CD8-positive, alpha-beta memory T cell (primary cell): ENCODE measurements at regions not wholly inside any gene's neighbourhood (a gene's known extent, or its start where the extent isn't known, plus 50 kb on each side); places are given as distances from the start of the nearest gene placed in this dataset.
"Not testable (repeated sequence)": the region's sequence is repeated elsewhere in the genome, so short reads cannot be mapped to it uniquely, and the experiment has no call there.

ENCODE experiments used
- CTCF ChIA-PET: fragments of 350-600 bp; sonication (Branson Sonifier 250); formaldehyde crosslinking; loops from one replicate; lab custom pipeline; 2021; ENCODE audit warnings: antibody characterized with exemption; lab: Charles Lee
- POLR2A ChIA-PET: fragments of 350-600 bp; sonication (Branson Sonifier 250); formaldehyde crosslinking; loops from one replicate; lab custom pipeline; 2021; ENCODE audit warnings: antibody characterized with exemption; lab: Charles Lee
- DNase-seq, 5 donors: peaks; one replicate each; pipeline versions ENCODE4 v3.0.0 to v3.0.0-alpha.2; 2020 to 2022; ENCODE audit warnings: mixed read lengths in 1 of 5
- H3K27ac ChIP-seq: one replicate; pipeline ENCODE4 v1.7.0; 2013; ENCODE audit warnings: low read depth, mild to moderate bottlenecking, low read length, moderate library complexity
- H3K27me3 ChIP-seq: 2 replicates; pipeline ENCODE4 v1.7.0; 2013; ENCODE audit warnings: low read length, mild to moderate bottlenecking; ENCODE audit not compliant: insufficient read depth, poor library complexity, severe bottlenecking
- H3K36me3 ChIP-seq: 2 replicates; pipeline ENCODE4 v1.7.0; 2013; ENCODE audit warnings: mild to moderate bottlenecking, low read length, moderate library complexity; ENCODE audit not compliant: insufficient read depth
- H3K4me1 ChIP-seq: 2 replicates; pipeline ENCODE4 v1.7.0; 2013; ENCODE audit warnings: mild to moderate bottlenecking, low read length, moderate library complexity; ENCODE audit not compliant: insufficient read depth
- H3K4me3 ChIP-seq: 2 replicates; pipeline ENCODE4 v1.7.0; 2013; ENCODE audit warnings: mild to moderate bottlenecking, low read length
- H3K9me3 ChIP-seq: 2 replicates; pipeline ENCODE4 v1.7.0; 2013; ENCODE audit warnings: mild to moderate bottlenecking, low read length
- H3K27ac Mint-ChIP-seq, 8 donors: one replicate each; pipeline ENCODE4 v1.8.0; 2020 to 2021; ENCODE audit warnings: mixed read lengths in 8 of 8, mild to moderate bottlenecking in 6 of 8, inconsistent platforms in 3 of 8, moderate library complexity in 3 of 8
- H3K27me3 Mint-ChIP-seq, 2 donors: one replicate each; pipeline ENCODE4 v1.8.0; 2020 to 2021; ENCODE audit warnings: mixed read lengths in 2 of 2, mild to moderate bottlenecking in 1 of 2, moderate library complexity in 1 of 2
- H3K36me3 Mint-ChIP-seq, 3 donors: one replicate each; pipeline ENCODE4 v1.8.0; 2020 to 2021; ENCODE audit warnings: mixed read lengths in 3 of 3, inconsistent platforms in 1 of 3, mild to moderate bottlenecking in 1 of 3
- H3K4me1 Mint-ChIP-seq, 3 donors: one replicate each; pipeline ENCODE4 v1.8.0; 2020 to 2021; ENCODE audit warnings: mixed read lengths in 3 of 3, inconsistent platforms in 1 of 3, mild to moderate bottlenecking in 1 of 3
- H3K4me3 Mint-ChIP-seq, 7 donors: one replicate each; pipeline ENCODE4 v1.8.0; 2020 to 2021; ENCODE audit warnings: mixed read lengths in 7 of 7, mild to moderate bottlenecking in 6 of 7, moderate library complexity in 4 of 7, inconsistent platforms in 2 of 7
- H3K9me3 Mint-ChIP-seq, 5 donors: one replicate each; pipeline ENCODE4 v1.8.0; 2020 to 2022; ENCODE audit warnings: mixed read lengths in 5 of 5, mild to moderate bottlenecking in 3 of 5, moderate library complexity in 2 of 5, inconsistent platforms in 1 of 5

GRCh38 chr7:65620216-65620615 lies 246.6 kb downstream of the ZNF92 start:
- H3K27me3 ChIP-seq, H3K4me1 ChIP-seq, H3K4me1 Mint-ChIP-seq, H3K27ac Mint-ChIP-seq, POLR2A ChIA-PET, H3K27ac ChIP-seq, H3K36me3 ChIP-seq, H3K9me3 ChIP-seq, DNase-seq, H3K9me3 Mint-ChIP-seq, CTCF ChIA-PET, H3K4me3 ChIP-seq, H3K36me3 Mint-ChIP-seq, H3K4me3 Mint-ChIP-seq: not testable (repeated sequence)
- H3K27me3 Mint-ChIP-seq: peaks cover 12 to 35% of the 10 kb centered on the region in 2 donors

DNA sequence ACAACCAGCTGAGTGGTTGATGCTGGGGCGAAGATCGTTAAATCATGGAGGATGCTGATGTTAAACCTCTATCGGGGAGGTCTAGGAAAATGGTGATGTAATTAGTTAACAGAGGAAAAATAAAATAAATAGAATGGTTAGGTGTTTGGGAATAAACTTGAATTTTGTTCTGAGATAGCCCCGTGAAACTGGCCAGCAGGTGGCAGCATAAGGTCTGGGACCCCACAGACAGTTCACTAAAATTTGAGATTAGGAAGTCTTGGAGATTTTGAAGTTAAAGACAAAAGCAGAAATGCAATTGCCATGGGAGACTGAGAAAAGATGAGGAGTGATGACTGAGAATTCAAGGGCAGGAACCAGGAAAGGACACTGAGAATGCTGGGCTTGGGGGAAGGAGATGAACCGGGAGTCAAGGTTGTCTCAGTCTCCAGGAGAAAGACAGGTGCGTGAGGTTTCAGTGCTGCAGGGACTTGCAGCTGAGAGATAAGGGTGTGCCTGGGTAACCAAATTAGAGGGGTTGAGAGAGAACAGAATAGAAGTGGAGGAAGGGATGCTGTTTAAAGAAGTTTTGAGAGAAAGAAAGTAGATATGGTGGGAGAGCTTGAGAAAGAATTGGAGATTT lies 248.0 kb downstream of the ZNF92 start:
- CTCF ChIA-PET, H3K27ac ChIP-seq, H3K4me1 Mint-ChIP-seq, H3K36me3 Mint-ChIP-seq, H3K27me3 ChIP-seq, H3K4me3 ChIP-seq, H3K4me1 ChIP-seq, H3K9me3 Mint-ChIP-seq, H3K27ac Mint-ChIP-seq, H3K36me3 ChIP-seq, H3K4me3 Mint-ChIP-seq, H3K9me3 ChIP-seq, POLR2A ChIA-PET: not testable (repeated sequence)
- peak in 4 of 5 donors; percentile 0 to 43 (median 2) for DNase-seq
- peaks cover 12 to 32% of the 10 kb centered on the region in 2 donors for H3K27me3 Mint-ChIP-seq

DNA sequence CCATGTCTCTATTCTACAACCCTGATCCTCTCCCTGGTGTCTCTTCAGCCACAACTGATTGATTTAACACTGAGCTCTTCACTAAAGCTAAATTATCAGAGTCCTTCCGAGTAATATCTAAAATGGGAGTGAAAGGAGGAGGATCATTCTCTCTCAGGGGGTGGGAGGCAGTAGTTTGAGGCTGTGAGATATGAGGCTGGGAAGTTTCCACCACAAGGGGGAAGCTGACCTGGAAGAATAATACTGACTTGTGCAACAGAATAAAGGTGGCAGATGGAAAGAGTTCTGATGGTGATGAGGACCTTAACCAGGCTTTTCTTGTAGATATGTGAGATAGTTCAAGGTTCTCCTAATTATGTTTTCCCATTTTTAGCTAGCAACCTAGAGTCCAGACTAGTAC lies 241.6 kb upstream of the VKORC1L1 start:
- DNase-seq, H3K9me3 ChIP-seq, H3K4me3 Mint-ChIP-seq, H3K36me3 Mint-ChIP-seq, H3K4me1 Mint-ChIP-seq, POLR2A ChIA-PET, H3K4me1 ChIP-seq, H3K27me3 ChIP-seq, CTCF ChIA-PET, H3K9me3 Mint-ChIP-seq, H3K27ac Mint-ChIP-seq, H3K36me3 ChIP-seq, H3K4me3 ChIP-seq, H3K27me3 Mint-ChIP-seq, H3K27ac ChIP-seq: not testable (repeated sequence)

GRCh38 chr7:65633587-65634404 lies 239.1 kb upstream of the VKORC1L1 start:
- DNase-seq: not testable (repeated sequence)

GRCh38 chr7:65638918-65639317 lies 234.0 kb upstream of the VKORC1L1 start:
- H3K4me3 Mint-ChIP-seq, H3K27me3 ChIP-seq, H3K4me1 Mint-ChIP-seq, DNase-seq, H3K9me3 ChIP-seq, H3K4me1 ChIP-seq, H3K36me3 Mint-ChIP-seq, H3K27ac ChIP-seq, CTCF ChIA-PET, H3K4me3 ChIP-seq, H3K27ac Mint-ChIP-seq, H3K27me3 Mint-ChIP-seq, H3K9me3 Mint-ChIP-seq, POLR2A ChIA-PET, H3K36me3 ChIP-seq: not testable (repeated sequence)

More at GRCh38 chr7:65633587-65634404, 239.1 kb upstream of the VKORC1L1 start:
- H3K4me3 Mint-ChIP-seq, H3K9me3 Mint-ChIP-seq, H3K9me3 ChIP-seq, H3K36me3 ChIP-seq, POLR2A ChIA-PET, H3K4me1 Mint-ChIP-seq, CTCF ChIA-PET, H3K4me3 ChIP-seq, H3K4me1 ChIP-seq, H3K27ac ChIP-seq, H3K27me3 Mint-ChIP-seq, H3K27me3 ChIP-seq, H3K27ac Mint-ChIP-seq, H3K36me3 Mint-ChIP-seq: not testable (repeated sequence)

DNA sequence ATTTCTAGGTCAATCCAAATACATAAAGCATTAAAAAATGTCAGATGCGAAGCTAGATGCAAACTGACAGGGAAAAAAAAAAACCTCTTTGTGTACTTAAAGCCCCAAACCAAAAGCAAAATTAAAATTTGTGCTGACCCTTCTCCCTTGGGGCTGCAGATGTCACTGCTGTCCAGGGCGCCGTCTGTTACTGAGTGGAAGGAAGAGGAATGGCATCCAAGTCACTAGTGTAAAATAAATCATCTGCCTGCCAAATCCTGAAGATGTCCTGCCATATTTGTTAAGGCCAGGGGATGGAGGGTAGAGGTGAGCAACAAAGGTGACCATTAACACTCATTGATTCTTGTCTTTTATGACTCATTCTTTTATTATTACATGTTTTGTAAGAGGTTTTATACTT lies 233.2 kb upstream of the VKORC1L1 start:
- H3K36me3 ChIP-seq, H3K4me1 Mint-ChIP-seq, H3K9me3 Mint-ChIP-seq, CTCF ChIA-PET, H3K27ac Mint-ChIP-seq, H3K27ac ChIP-seq, H3K27me3 Mint-ChIP-seq, DNase-seq, H3K4me1 ChIP-seq, POLR2A ChIA-PET, H3K4me3 ChIP-seq, H3K4me3 Mint-ChIP-seq, H3K36me3 Mint-ChIP-seq, H3K9me3 ChIP-seq, H3K27me3 ChIP-seq: not testable (repeated sequence)

DNA sequence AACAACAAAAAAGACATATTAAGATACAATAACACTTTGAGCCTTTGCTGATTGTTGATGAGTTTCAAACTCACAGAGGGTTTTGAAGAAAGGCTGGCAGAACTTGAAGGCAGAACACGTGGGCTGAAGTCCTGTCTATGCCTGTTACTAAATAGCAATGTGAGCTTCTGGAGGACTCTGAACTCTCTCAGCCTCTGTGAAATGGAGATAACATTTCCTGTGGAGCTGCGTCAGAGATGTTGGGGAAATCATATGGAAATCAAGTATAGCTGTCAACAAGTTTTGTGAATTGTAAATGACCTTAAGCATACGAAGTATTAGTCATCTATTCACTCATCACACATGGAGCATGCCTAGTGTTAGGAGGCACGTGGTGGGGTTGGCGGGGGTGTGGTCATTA lies 229.4 kb upstream of the VKORC1L1 start:
- H3K27me3 Mint-ChIP-seq, H3K27ac Mint-ChIP-seq, H3K9me3 Mint-ChIP-seq, H3K27me3 ChIP-seq, DNase-seq, H3K27ac ChIP-seq, H3K4me3 ChIP-seq, H3K4me1 ChIP-seq, H3K36me3 Mint-ChIP-seq, H3K9me3 ChIP-seq, H3K4me3 Mint-ChIP-seq, POLR2A ChIA-PET, H3K4me1 Mint-ChIP-seq, CTCF ChIA-PET, H3K36me3 ChIP-seq: not testable (repeated sequence)

DNA sequence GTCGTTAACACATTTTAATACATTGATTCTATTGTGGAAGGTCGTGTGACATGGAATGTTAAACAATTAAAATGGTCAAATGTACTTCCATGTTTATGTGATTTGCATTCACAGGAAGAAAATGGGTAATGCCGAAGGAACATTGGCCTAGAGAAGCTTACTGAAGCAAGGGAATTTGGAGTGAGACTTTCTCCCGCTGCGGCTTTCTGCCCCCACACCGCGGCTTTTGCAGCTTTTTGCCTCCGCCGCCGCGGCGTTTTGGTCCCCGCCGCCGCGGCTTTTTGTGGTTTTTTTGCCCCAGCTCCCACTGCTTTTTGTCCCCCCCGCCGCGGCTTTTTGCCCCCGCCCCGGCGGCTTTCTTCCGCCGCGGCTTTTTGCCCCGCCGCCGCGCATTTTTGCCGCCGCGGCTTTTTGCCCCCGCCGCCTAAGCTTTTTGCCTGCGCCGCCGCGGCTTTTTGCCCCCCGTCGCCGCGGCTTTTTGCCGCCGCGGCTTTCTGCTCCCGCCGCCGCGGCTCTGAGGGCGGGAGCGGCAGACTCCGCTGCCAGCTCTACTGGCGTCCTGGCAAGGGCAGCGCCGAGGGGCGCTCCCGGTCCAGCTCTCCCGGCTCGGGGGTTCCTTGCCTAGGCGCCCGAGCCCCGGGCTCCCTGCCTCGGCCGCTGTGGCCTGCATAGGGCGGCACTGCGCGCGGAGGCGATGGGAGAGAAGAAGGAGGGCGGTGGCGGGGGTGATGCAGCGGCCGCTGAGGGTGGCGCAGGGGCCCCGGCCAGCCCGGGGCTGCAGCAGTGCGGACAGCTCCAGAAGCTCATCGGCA lies 225.5 kb upstream of the VKORC1L1 start:
- H3K9me3 Mint-ChIP-seq, H3K27me3 Mint-ChIP-seq, H3K4me1 Mint-ChIP-seq, H3K36me3 ChIP-seq, H3K27me3 ChIP-seq, CTCF ChIA-PET, H3K4me1 ChIP-seq, H3K9me3 ChIP-seq, H3K4me3 Mint-ChIP-seq, H3K27ac ChIP-seq, H3K36me3 Mint-ChIP-seq, H3K27ac Mint-ChIP-seq, H3K4me3 ChIP-seq, POLR2A ChIA-PET, DNase-seq: not testable (repeated sequence)
